H1 (cell line): ENCODE measurements at regions not wholly inside any gene's neighbourhood (a gene's known extent, or its start where the extent isn't known, plus 50 kb on each side); places are given as distances from the start of the nearest gene placed in this dataset.

Experiments
- BRCA1 ChIP-seq: IDR thresholded peaks from 2 replicates; pipeline ENCODE4 v1.6.1; 2012; ENCODE audit warnings: low read depth, low read length, improper control_type of control experiment
- CHD7 ChIP-seq: fragments of 300-600 bp; sonication (generic); IDR thresholded peaks from 2 replicates; pipeline ENCODE4 v1.7.1; 2012; ENCODE audit warnings: low read length, moderate library complexity, mild to moderate bottlenecking, inconsistent platforms; ENCODE audit not compliant: insufficient replicate concordance

- no peak for TF ChIP-seq CHD7
- TF ChIP-seq BRCA1 = no peak
Measured at GRCh38 chrY:8034673-8035072, 1123.1 kb upstream of the AMELY start (continued).
